ENCODE measurements at regions not wholly inside any gene's neighbourhood (a gene's known extent, or its start where the extent isn't known, plus 50 kb on each side); places are given as distances from the start of the nearest gene placed in this dataset.

- Histone ChIP-seq H3K79me2 (replicated peaks; ENCODE audit: insufficient read depth) (no peaks in the 10 kb centered on the region), H3F3A (replicated peaks; ENCODE audit: low read depth) (no peaks in the 10 kb centered on the region), H2AFZ (no peak overlapping the region), H3K4me2 (no peak overlapping the region), H3K27ac (ENCODE audit: low read depth) (no peak overlapping the region), H3K27me3 (ENCODE audit: insufficient read depth) (no peaks in the 10 kb centered on the region), H3K36me3 (ENCODE audit: insufficient read depth) (no peaks in the 10 kb centered on the region), H3K4me3 (no peak overlapping the region), H4K20me1 (replicated peaks; ENCODE audit: insufficient read depth) (no peaks in the 10 kb centered on the region), H3K9me2 (ENCODE audit: insufficient read depth) (no peaks in the 10 kb centered on the region), H3K4me1 (ENCODE audit: insufficient read depth) (0 out of 2 replicates have a peak, but pooled peaks cover 2% of the 10 kb centered on the region)
- ATAC-seq = no peak
- peaks cover 9% of the 10 kb centered on the region; the same call in 2 of the 3 replicates for H3K9me3 Mint-ChIP-seq
- peaks cover 13% of the 10 kb centered on the region for H3K27me3 Mint-ChIP-seq (ENCODE audit: insufficient read depth, low read depth, poor library complexity)
- no peak overlapping the region for H3K27ac Mint-ChIP-seq
- H3K4me3 Mint-ChIP-seq = no peak overlapping the region
- no peak for TF ChIP-seq ETS1 (IDR thresholded peaks at IDR 0.05)
- TF ChIP-seq EZH2 (IDR thresholded peaks at IDR 0.05; ENCODE audit: low read depth, unreplicated experiment) = no peak
- TF ChIP-seq ZNF331 (CRISPR knock-in tag; IDR thresholded peaks at IDR 0.05; ENCODE audit: low read depth) = no peak
- TF ChIP-seq NANOG (IDR thresholded peaks at IDR 0.05; ENCODE audit: borderline replicate concordance) = no peak
- no peak for TF ChIP-seq ZNF462 (CRISPR knock-in tag; IDR thresholded peaks at IDR 0.05)
- TF ChIP-seq CTCF (conservative IDR thresholded peaks at IDR 0.05; ENCODE audit: low read depth in 2 of 2) = no peak
- no peak for TF ChIP-seq ZNF114 (CRISPR knock-in tag; IDR thresholded peaks at IDR 0.05)
- no peak for TF ChIP-seq EZH2phosphoT487 (IDR thresholded peaks at IDR 0.05; ENCODE audit: unreplicated experiment)
- no peak for TF ChIP-seq STAT1 (IDR thresholded peaks at IDR 0.05; ENCODE audit: unreplicated experiment)
- TF ChIP-seq JUNB (IDR thresholded peaks at IDR 0.05; ENCODE audit: unreplicated experiment) = no peak
- TF ChIP-seq POLR2AphosphoS5 (IDR thresholded peaks at IDR 0.05; ENCODE audit: low read depth) = no peak
- no peak for TF ChIP-seq CREB1 (CRISPR knock-in tag; IDR thresholded peaks at IDR 0.05; ENCODE audit: low read depth)
- TF ChIP-seq REST (IDR thresholded peaks at IDR 0.05; ENCODE audit: unreplicated experiment) = no peak
- DNase-seq (ENCODE audit: low spot score) = no peak
- peaks cover 12% of the 10 kb centered on the region; the same call in 2 of the 3 replicates for H3K4me1 Mint-ChIP-seq
- H3K36me3 Mint-ChIP-seq (ENCODE audit: low read depth) = no peaks in the 10 kb centered on the region
Measured at GRCh38 chr14:104384776-104385071, 194.8 kb upstream of the C14orf180 start.

Measured in GM23338 (cell line).